SK-N-MC (cell line): ENCODE measurements at regions not wholly inside any gene's neighbourhood (a gene's known extent, or its start where the extent isn't known, plus 50 kb on each side); places are given as distances from the start of the nearest gene placed in this dataset.

Source experiments
- EZH2 ChIP-seq: fragments of 200-600 bp; sonication (generic); IDR thresholded peaks from one replicate; pipeline ENCODE4 v1.6.1; 2017; ENCODE audit warnings: antibody characterized with exemption
- POLR2AphosphoS5 ChIP-seq: IDR thresholded peaks from 2 replicates; pipeline ENCODE4 v1.6.1; 2012; ENCODE audit warnings: mild to moderate bottlenecking, low read depth, low read length, borderline replicate concordance

GRCh38 chr12:28611449-28611848 is 421.2 kb downstream of the CCDC91 start:
- no peak for TF ChIP-seq EZH2
- TF ChIP-seq POLR2AphosphoS5: no peak
